Liver (tissue), 3 donors: ENCODE measurements at regions not wholly inside any gene's neighbourhood (a gene's known extent, or its start where the extent isn't known, plus 50 kb on each side); places are given as distances from the start of the nearest gene placed in this dataset.

Experiments
- CTCF ChIP-seq: fragments of 150-350 bp; IDR thresholded peaks from 2 replicates; pipeline ENCODE4 v1.5.1; 2017; ENCODE audit warnings: improper control_type of control experiment, low read depth, low read length; ENCODE audit not compliant: missing input control
- RAD21 ChIP-seq, 2 donors: IDR thresholded peaks; 2 replicates each; pipeline ENCODE4 v1.6.1; 2016; ENCODE audit warnings: antibody characterized with exemption in 2 of 2, mild to moderate bottlenecking in 2 of 2
- SP1 ChIP-seq: IDR thresholded peaks from 2 replicates; pipeline ENCODE4 v1.6.1; 2018; ENCODE audit warnings: antibody characterized with exemption, mild to moderate bottlenecking
- TAF1 ChIP-seq: conservative IDR thresholded peaks from 2 replicates; pipeline ENCODE4 v1.6.1; 2016; ENCODE audit warnings: antibody characterized with exemption, mild to moderate bottlenecking
- donor health status: healthy.
- donor health status: healthy.

DNA sequence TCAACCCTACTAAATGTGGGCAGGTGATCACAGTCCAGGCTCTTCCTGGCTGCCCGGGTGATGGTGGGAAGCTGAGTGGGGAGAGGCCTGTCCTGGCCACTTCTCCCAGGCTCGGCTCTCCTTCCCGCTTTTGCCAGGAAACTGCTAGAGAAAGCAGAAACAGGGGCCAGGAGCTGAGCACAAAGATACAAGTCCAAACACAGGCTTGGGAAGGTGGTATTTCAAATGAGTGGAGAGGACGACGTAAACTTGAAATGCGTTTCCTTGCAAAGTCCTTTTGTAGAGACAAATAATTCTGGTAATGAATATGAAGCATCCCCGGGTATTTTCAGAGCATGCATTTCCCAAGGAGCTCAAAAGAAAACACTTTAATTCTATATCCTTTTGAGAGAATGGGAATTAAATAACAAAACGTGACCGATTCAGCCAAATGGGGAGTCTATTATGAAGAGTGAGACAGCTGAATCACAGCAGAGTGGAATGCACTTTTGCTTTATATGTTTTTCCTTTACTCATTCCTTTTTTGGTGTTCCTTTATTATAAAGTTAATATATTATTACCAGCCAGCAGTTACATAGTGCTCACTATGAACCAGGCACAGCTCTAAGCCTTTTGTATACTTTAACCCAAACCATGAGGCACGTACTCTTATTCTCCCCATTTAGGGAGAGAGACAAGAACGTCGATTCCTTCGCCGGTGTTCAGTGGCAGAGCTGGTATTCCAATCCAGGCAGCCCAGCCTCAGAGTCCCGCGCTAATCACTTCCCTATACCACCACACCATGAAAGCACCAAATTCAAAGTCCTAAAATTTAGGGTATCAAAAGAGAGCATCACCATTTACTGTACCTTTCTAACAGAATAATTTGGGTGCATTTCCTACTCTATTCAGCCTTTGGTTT is 218.2 kb upstream of the KLF14 start:
- no peak for TF ChIP-seq CTCF
- no peak for TF ChIP-seq SP1
- no peak for TF ChIP-seq RAD21 (IDR thresholded peaks at IDR 0.05)
- no peak for TF ChIP-seq TAF1
